Psoas muscle (tissue), 7 donors: ENCODE measurements at regions not wholly inside any gene's neighbourhood (a gene's known extent, or its start where the extent isn't known, plus 50 kb on each side); places are given as distances from the start of the nearest gene placed in this dataset.
"Not testable (repeated sequence)": the region's sequence is repeated elsewhere in the genome, so short reads cannot be mapped to it uniquely, and the experiment has no call there.

Source experiments
- ATAC-seq, 4 donors: fragments of 200-7000 bp; cut with Tn5 transposase; one replicate each; pipeline ENCODE4 v1.9.1; 2020; ENCODE audit warnings: moderate library complexity in 3 of 4, mild to moderate bottlenecking in 2 of 4
- DNase-seq, 2 donors: peaks; one replicate each; pipeline ENCODE4 v3.0.0-alpha.2; 2020
- H3K27ac ChIP-seq: fragments of 200-600 bp; one replicate; pipeline ENCODE4 v1.8.0; 2022
- H3K27me3 ChIP-seq, 3 donors: fragments of 200-600 bp in 1 of 3; one replicate each; pipeline versions ENCODE4 v1.6.1 to v1.8.0; 2013 to 2022; ENCODE audit warnings: low read length in 2 of 3, mild to moderate bottlenecking in 2 of 3, moderate library complexity in 1 of 3; ENCODE audit not compliant: insufficient read depth in 3 of 3
- H3K36me3 ChIP-seq, 2 donors: fragments of 200-600 bp in 1 of 2; one replicate each; pipeline versions ENCODE4 v1.6.1 to v1.8.0; 2013 to 2022; ENCODE audit warnings: low read depth in 1 of 2, mild to moderate bottlenecking in 1 of 2, moderate library complexity in 1 of 2; ENCODE audit not compliant: insufficient read depth in 1 of 2
- H3K4me1 ChIP-seq: fragments of 200-600 bp; one replicate; pipeline ENCODE4 v1.8.0; 2022
- H3K4me3 ChIP-seq: fragments of 200-600 bp; one replicate; pipeline ENCODE4 v1.8.0; 2022; ENCODE audit warnings: mild to moderate bottlenecking
- H3K9me3 ChIP-seq: fragments of 200-600 bp; one replicate; pipeline ENCODE4 v1.8.0; 2022
- CTCF ChIP-seq: fragments of 200-600 bp; IDR thresholded peaks from one replicate; pipeline ENCODE4 v1.8.0; 2022; ENCODE audit warnings: antibody characterized with exemption
- WGBS, 3 donors: extraction: QIAGEN DNeasy Blood & Tissue Kit; methylation state at CpG; one replicate each; pipeline versions ENCODE4 v1.1.6 to v1.1.7; 2013; 5-methylcytosine and 5-hydroxymethylcytosine counted together
- intact Hi-C, 2 donors: fragments of 100-400 bp; cut with DNase I; formaldehyde crosslinking; loops; one replicate each; pipeline versions ENCODE4 v1.11.0 to v1.14.2; 2022
- donor health status: healthy with polysubstance abuse.
- donor health status: DM: no; HTN: no; CAD: no; lungs with moderate emphysema.
- donor health status: Bipolar disorder and iron deficiency.
- donor health status: healthy.
- donor health status: DM: yes; HTN: yes; CAD: no.
- donor health status: DM: no; HTN: no; CAD: no.
- donor health status: DM: yes; HTN: yes; CAD: no.

GRCh38 chr11:45733176-45733575 is 67.8 kb upstream of the CHST1 start:
- no peak for TF ChIP-seq CTCF
- Histone ChIP-seq H3K4me1 (peaks cover 50% of the 10 kb centered on the region), H3K36me3 (no peaks in the 10 kb centered on the region), H3K27ac (peak overlapping the region; percentile 92), H3K27me3 (no peaks in the 10 kb centered on the region), H3K4me3 (no peak overlapping the region), H3K9me3 (no peaks in the 10 kb centered on the region)
- intact Hi-C loops, result no loop called here
- WGBS, 3 donors, result 26 to 31% (median 27%) methylated on average over 1 of the region's 1 CpG
- DNase-seq (no peak), ATAC-seq (no peak)

GRCh38 chr11:45732343-45732742 is 66.9 kb upstream of the CHST1 start:
- ATAC-seq, result no peak
- Histone ChIP-seq H3K27ac (peak overlapping the region; percentile 92), H3K4me1 (peaks cover 50% of the 10 kb centered on the region), H3K36me3 (no peaks in the 10 kb centered on the region), H3K27me3 (no peaks in the 10 kb centered on the region), H3K9me3 (no peaks in the 10 kb centered on the region), H3K4me3 (no peak overlapping the region)
- no peak for TF ChIP-seq CTCF
- intact Hi-C loops, result no loop called here
- no peak for DNase-seq

DNA sequence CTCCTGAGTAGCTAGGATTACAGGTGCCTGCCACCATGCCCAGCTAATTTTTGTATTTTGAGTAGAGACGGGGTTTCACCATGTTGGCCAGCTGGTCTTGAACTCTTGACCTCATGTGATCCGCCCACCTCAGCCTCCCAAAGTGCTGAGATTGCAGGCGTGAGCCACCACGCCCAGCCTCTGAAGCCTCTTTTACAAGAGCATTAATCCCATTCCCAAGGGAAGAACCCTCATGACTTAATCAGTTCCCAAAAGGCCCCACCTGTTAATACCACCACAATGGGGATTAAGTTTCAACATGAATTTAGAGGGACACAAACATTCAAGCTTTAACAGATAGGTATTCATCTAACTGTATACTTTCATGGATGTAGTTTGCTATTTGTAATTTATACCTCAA is 65.7 kb upstream of the CHST1 start:
- H3K9me3 ChIP-seq, ATAC-seq, H3K27me3 ChIP-seq, H3K4me3 ChIP-seq, DNase-seq, intact Hi-C loops, H3K36me3 ChIP-seq: not testable (repeated sequence)
- peak overlapping the region; percentile 92 for H3K27ac ChIP-seq
- H3K4me1 ChIP-seq, result peaks cover 41% of the 10 kb centered on the region
- 75 to 86% (median 78%) methylated on average over 4 of the region's 4 CpGs for WGBS, 3 donors

DNA sequence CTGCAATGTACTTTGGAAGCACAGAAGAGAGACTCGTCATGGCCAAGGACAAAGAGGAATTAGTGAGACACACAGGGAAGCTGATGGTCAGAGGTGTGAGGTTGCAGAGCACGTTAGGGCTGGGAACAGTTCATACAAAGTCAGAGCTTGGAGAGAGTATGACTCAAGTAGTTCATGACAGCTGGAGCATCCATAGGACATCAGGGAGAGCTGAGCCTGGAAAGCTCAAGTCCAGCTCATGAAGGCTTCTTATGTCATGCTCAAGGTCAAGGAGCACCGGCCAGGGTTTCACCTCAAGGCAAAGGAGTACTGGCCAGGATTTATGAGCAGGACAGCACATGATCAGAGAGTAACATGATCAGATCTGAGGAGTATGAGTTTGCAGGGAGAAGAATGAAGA is 64.6 kb upstream of the CHST1 start:
- intact Hi-C loops, result no loop called here
- Histone ChIP-seq H3K4me1 (peaks cover 33% of the 10 kb centered on the region), H3K27me3 (no peaks in the 10 kb centered on the region), H3K36me3 (no peaks in the 10 kb centered on the region), H3K9me3 (no peaks in the 10 kb centered on the region), H3K27ac (peak overlapping the region; percentile 19), H3K4me3 (no peak overlapping the region)
- 26 to 64% (median 33%) methylated on average over 3 of the region's 3 CpGs for WGBS, 3 donors
- DNase-seq (no peak), ATAC-seq (peak; percentile 36 to 72 (median 58))
- TF ChIP-seq CTCF, result no peak

DNA sequence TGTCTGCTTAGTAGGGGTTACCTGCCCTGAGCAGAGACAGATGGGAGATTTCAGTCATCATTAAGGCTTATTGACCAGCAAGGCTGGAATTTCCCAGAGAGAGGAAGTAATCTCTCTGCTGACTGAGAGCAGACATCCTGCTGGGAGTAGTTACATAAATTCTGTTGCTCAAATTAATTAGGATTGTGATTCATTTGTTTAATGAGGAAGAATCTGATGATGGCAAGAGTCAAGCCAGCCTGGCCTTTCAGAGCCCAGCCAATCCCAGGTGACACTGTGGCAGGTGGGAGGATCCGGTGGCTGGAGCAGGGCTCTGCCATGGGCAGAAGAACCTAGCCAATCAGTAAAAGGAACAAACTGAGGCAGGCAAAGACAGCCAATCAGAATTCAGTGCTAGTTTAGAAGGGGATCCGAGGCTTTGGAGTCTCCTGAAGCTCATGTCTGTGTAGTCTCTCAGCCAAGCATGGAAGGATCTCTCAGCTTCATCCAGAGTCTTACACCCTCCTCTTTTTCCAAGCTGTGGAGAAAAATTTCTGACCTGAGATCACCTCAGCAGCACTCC is 61.2 kb upstream of the CHST1 start:
- Histone ChIP-seq H3K9me3 (no peaks in the 10 kb centered on the region), H3K36me3 (no peaks in the 10 kb centered on the region), H3K27me3 (no peaks in the 10 kb centered on the region), H3K4me1 (peaks cover 20% of the 10 kb centered on the region), H3K27ac (no peak overlapping the region), H3K4me3 (no peak overlapping the region)
- ATAC-seq, result no peak
- TF ChIP-seq CTCF, result no peak
- no peak for DNase-seq
- 76 to 83% (median 78%) methylated on average over 2 of the region's 2 CpGs for WGBS, 3 donors
- intact Hi-C loops, result no loop called here
